GM23338 (cell line): ENCODE measurements at regions not wholly inside any gene's neighbourhood (a gene's known extent, or its start where the extent isn't known, plus 50 kb on each side); places are given as distances from the start of the nearest gene placed in this dataset.

ENCODE experiments used
- ATAC-seq: fragments of 200-7000 bp; cut with Tn5 transposase; 3 replicates; pipeline ENCODE4 v1.9.1; 2020
- DNase-seq: peaks from one replicate; pipeline ENCODE4 v3.0.0-alpha.2; 2015; ENCODE audit warnings: low spot score
- H2AFZ ChIP-seq: fragments of 200-600 bp; sonication (generic); 2 replicates; pipeline ENCODE4 v1.8.0; 2016; ENCODE audit warnings: antibody characterized with exemption, mild to moderate bottlenecking, moderate library complexity
- H3F3A ChIP-seq: fragments of 200-600 bp; sonication (generic); replicated peaks from 2 replicates; pipeline ENCODE4 v1.8.0; 2017; ENCODE audit warnings: antibody characterized with exemption, mixed run types, low read depth
- H3K27ac ChIP-seq: fragments of 200-600 bp; sonication (generic); 2 replicates; pipeline ENCODE4 v1.6.1; 2016; ENCODE audit warnings: low read depth
- H3K27me3 ChIP-seq: fragments of 200-600 bp; sonication (generic); 2 replicates; pipeline ENCODE4 v1.8.0; 2016; ENCODE audit warnings: mild to moderate bottlenecking, mixed run types, moderate library complexity; ENCODE audit not compliant: insufficient read depth
- H3K36me3 ChIP-seq: fragments of 200-600 bp; sonication (generic); 2 replicates; pipeline ENCODE4 v1.8.0; 2016; ENCODE audit warnings: mild to moderate bottlenecking; ENCODE audit not compliant: insufficient read depth
- H3K4me1 ChIP-seq: fragments of 200-600 bp; sonication (generic); 2 replicates; pipeline ENCODE4 v1.8.0; 2016; ENCODE audit warnings: mild to moderate bottlenecking, moderate library complexity; ENCODE audit not compliant: insufficient read depth
- H3K4me2 ChIP-seq: fragments of 200-600 bp; sonication (generic); 2 replicates; pipeline ENCODE4 v1.7.1; 2017; ENCODE audit warnings: mixed run types
- H3K4me3 ChIP-seq: fragments of 200-600 bp; sonication (generic); 2 replicates; pipeline ENCODE4 v1.6.1; 2016; ENCODE audit warnings: mixed run types
- H3K79me2 ChIP-seq: fragments of 200-600 bp; sonication (generic); replicated peaks from 2 replicates; pipeline ENCODE4 v1.8.0; 2017; ENCODE audit warnings: mild to moderate bottlenecking; ENCODE audit not compliant: insufficient read depth
- H3K9me2 ChIP-seq: fragments of 200-600 bp; sonication (generic); 2 replicates; pipeline ENCODE4 v1.8.0; 2017; ENCODE audit not compliant: insufficient read depth
- H4K20me1 ChIP-seq: fragments of 200-600 bp; sonication (generic); replicated peaks from 2 replicates; pipeline ENCODE4 v1.8.0; 2017; ENCODE audit warnings: mild to moderate bottlenecking; ENCODE audit not compliant: insufficient read depth
- H3K27ac Mint-ChIP-seq: 2 replicates; pipeline ENCODE4 v1.8.0; 2020; ENCODE audit warnings: inconsistent platforms, mild to moderate bottlenecking, moderate library complexity, mixed read lengths
- H3K27me3 Mint-ChIP-seq: 3 replicates; pipeline ENCODE4 v1.8.0; 2022; ENCODE audit warnings: low read depth, mild to moderate bottlenecking, moderate library complexity, mixed read lengths, inconsistent platforms; ENCODE audit not compliant: insufficient read depth, poor library complexity
- H3K36me3 Mint-ChIP-seq: 3 replicates; pipeline ENCODE4 v1.8.0; 2021; ENCODE audit warnings: low read depth, mild to moderate bottlenecking, inconsistent platforms, moderate library complexity, mixed read lengths
- H3K4me1 Mint-ChIP-seq: 3 replicates; pipeline ENCODE4 v1.8.0; 2020; ENCODE audit warnings: mild to moderate bottlenecking, inconsistent platforms, mixed read lengths
- H3K4me3 Mint-ChIP-seq: 3 replicates; pipeline ENCODE4 v1.8.0; 2021; ENCODE audit warnings: moderate library complexity, mild to moderate bottlenecking, inconsistent platforms, mixed read lengths
- H3K9me3 Mint-ChIP-seq: 3 replicates; pipeline ENCODE4 v1.8.0; 2020; ENCODE audit warnings: moderate library complexity, mild to moderate bottlenecking, inconsistent platforms, mixed read lengths
- CREB1 ChIP-seq: fragments of 250-450 bp; sonication (Bioruptor Pico); IDR thresholded peaks from 2 replicates; pipeline ENCODE4 v1.5.0; 2020; ENCODE audit warnings: low read depth, mild to moderate bottlenecking, moderate library complexity
- CTCF ChIP-seq, 2 experiments: fragments of 200-600 bp in 1 of 2; sonication (generic) in 1 of 2; conservative IDR thresholded peaks; 2 replicates each; pipeline versions ENCODE4 v1.5.1 to v1.6.1; 2016 to 2017; ENCODE audit warnings: antibody characterized with exemption in 2 of 2, low read depth in 2 of 2, mild to moderate bottlenecking in 2 of 2, moderate library complexity in 1 of 2
- ETS1 ChIP-seq: IDR thresholded peaks from 2 replicates; pipeline ENCODE4 v1.6.1; 2016; ENCODE audit warnings: antibody characterized with exemption
- EZH2 ChIP-seq: fragments of 200-600 bp; sonication (generic); IDR thresholded peaks from one replicate; pipeline ENCODE4 v1.8.0; 2017; ENCODE audit warnings: antibody characterized with exemption, mild to moderate bottlenecking, low read depth; ENCODE audit not compliant: unreplicated experiment
- EZH2phosphoT487 ChIP-seq: fragments of 200-600 bp; sonication (generic); IDR thresholded peaks from one replicate; pipeline ENCODE4 v1.8.1; 2018; ENCODE audit warnings: antibody characterized with exemption; ENCODE audit not compliant: unreplicated experiment
- JUNB ChIP-seq: IDR thresholded peaks from one replicate; pipeline ENCODE4 v1.6.1; 2016; ENCODE audit warnings: antibody characterized with exemption; ENCODE audit not compliant: unreplicated experiment
- NANOG ChIP-seq: IDR thresholded peaks from 2 replicates; pipeline ENCODE4 v1.6.1; 2016; ENCODE audit warnings: antibody characterized with exemption, borderline replicate concordance
- POLR2AphosphoS5 ChIP-seq: IDR thresholded peaks from 2 replicates; pipeline ENCODE4 v1.6.1; 2016; ENCODE audit warnings: antibody characterized with exemption, low read depth
- REST ChIP-seq: IDR thresholded peaks from one replicate; pipeline ENCODE4 v1.6.1; 2018; ENCODE audit warnings: antibody characterized with exemption; ENCODE audit not compliant: unreplicated experiment
- ZNF114 ChIP-seq: fragments of 250-450 bp; sonication (Bioruptor Pico); IDR thresholded peaks from 2 replicates; pipeline ENCODE4 v1.5.0; 2020; ENCODE audit warnings: mild to moderate bottlenecking, moderate library complexity
- ZNF331 ChIP-seq: fragments of 250-450 bp; sonication (Bioruptor Pico); IDR thresholded peaks from 2 replicates; pipeline ENCODE4 v1.5.0; 2020; ENCODE audit warnings: low read depth, mild to moderate bottlenecking, moderate library complexity
- ZNF462 ChIP-seq: fragments of 250-450 bp; sonication (Bioruptor Pico); IDR thresholded peaks from 2 replicates; pipeline ENCODE4 v1.5.0; 2020; ENCODE audit warnings: mild to moderate bottlenecking, moderate library complexity

GRCh38 chr14:38038986-38039385 is 168.7 kb upstream of the SSTR1 start:
- Mint-ChIP-seq H3K27ac (no peak overlapping the region), H3K27me3 (peaks cover 4% of the 10 kb centered on the region), H3K4me1 (peaks cover 4% of the 10 kb centered on the region; the same call in 2 of the 3 replicates), H3K9me3 (peaks cover 3% of the 10 kb centered on the region; the same call in 1 of the 3 replicates), H3K4me3 (no peak overlapping the region), H3K36me3 (no peaks in the 10 kb centered on the region)
- Histone ChIP-seq H3K79me2 (no peaks in the 10 kb centered on the region), H4K20me1 (no peaks in the 10 kb centered on the region), H3K4me3 (no peak overlapping the region), H3K36me3 (no peaks in the 10 kb centered on the region), H3K9me2 (no peaks in the 10 kb centered on the region), H2AFZ (peak overlapping the region; percentile 25; the same call in 1 of the 2 replicates), H3F3A (no peaks in the 10 kb centered on the region), H3K4me1 (no peaks in the 10 kb centered on the region; the same call in 1 of the 2 replicates), H3K4me2 (no peak overlapping the region), H3K27me3 (no peaks in the 10 kb centered on the region), H3K27ac (no peak overlapping the region)
- ATAC-seq = no peak
- DNase-seq = no peak
- no peak for TF ChIP-seq REST
- TF ChIP-seq CREB1 = no peak
- TF ChIP-seq ZNF331 (CRISPR knock-in tag) = no peak
- TF ChIP-seq ZNF462 (CRISPR knock-in tag) = no peak
- no peak for TF ChIP-seq JUNB
- no peak for TF ChIP-seq NANOG
- no peak for TF ChIP-seq ZNF114 (CRISPR knock-in tag)
- TF ChIP-seq CTCF (conservative IDR thresholded peaks at IDR 0.05; ENCODE audit: low read depth in 2 of 2) = no peak
- no peak for TF ChIP-seq EZH2
- TF ChIP-seq ETS1 = no peak
- no peak for TF ChIP-seq EZH2phosphoT487
- TF ChIP-seq POLR2AphosphoS5 = no peak
